Trophoblast cell (in vitro differentiated cells and primary cell): ENCODE measurements at regions not wholly inside any gene's neighbourhood (a gene's known extent, or its start where the extent isn't known, plus 50 kb on each side); places are given as distances from the start of the nearest gene placed in this dataset.

ENCODE experiments used
- DNase-seq, 2 donors: peaks; one replicate each; pipeline ENCODE4 v3.0.0-alpha.2; 2016
- H2AFZ ChIP-seq: 2 replicates; pipeline ENCODE4 v1.6.1; 2013; ENCODE audit warnings: low read length, moderate library complexity, mild to moderate bottlenecking; ENCODE audit not compliant: insufficient read depth, poor library complexity
- H2AK5ac ChIP-seq: 2 replicates; pipeline ENCODE4 v1.6.1; 2013; ENCODE audit warnings: mild to moderate bottlenecking, low read length
- H2BK120ac ChIP-seq: 2 replicates; pipeline ENCODE4 v1.6.1; 2013; ENCODE audit warnings: low read length, mild to moderate bottlenecking, moderate library complexity; ENCODE audit not compliant: insufficient read depth, poor library complexity
- H2BK12ac ChIP-seq: 2 replicates; pipeline ENCODE4 v1.6.1; 2013; ENCODE audit warnings: mild to moderate bottlenecking, low read length, moderate library complexity
- H2BK5ac ChIP-seq: 2 replicates; pipeline ENCODE4 v1.6.1; 2013; ENCODE audit warnings: low read length, low read depth, moderate library complexity, mild to moderate bottlenecking; ENCODE audit not compliant: poor library complexity
- H3K14ac ChIP-seq: 2 replicates; pipeline ENCODE4 v1.6.1; 2013; ENCODE audit warnings: mild to moderate bottlenecking, low read length
- H3K18ac ChIP-seq: 2 replicates; pipeline ENCODE4 v1.6.1; 2013; ENCODE audit warnings: mild to moderate bottlenecking, low read length
- H3K23ac ChIP-seq: 2 replicates; pipeline ENCODE4 v1.6.1; 2013; ENCODE audit warnings: low read length
- H3K27ac ChIP-seq: 2 replicates; pipeline ENCODE4 v1.5.1; 2013; ENCODE audit warnings: low read depth, mild to moderate bottlenecking, inconsistent platforms, low read length, moderate library complexity
- H3K27me3 ChIP-seq: 2 replicates; pipeline ENCODE4 v1.6.1; 2013; ENCODE audit warnings: inconsistent platforms, mild to moderate bottlenecking, low read length, moderate library complexity; ENCODE audit not compliant: insufficient read depth
- H3K36me3 ChIP-seq, 2 experiments: 1 replicate in 1 of 2; 2 replicates in 1 of 2; pipeline ENCODE4 v1.6.1; 2013; ENCODE audit warnings: low read length in 2 of 2, mild to moderate bottlenecking in 2 of 2, moderate library complexity in 1 of 2; ENCODE audit not compliant: insufficient read depth in 2 of 2, control insufficient read depth in 1 of 2
- H3K4ac ChIP-seq: 2 replicates; pipeline ENCODE4 v1.6.1; 2013; ENCODE audit warnings: low read depth, mild to moderate bottlenecking, low read length, moderate library complexity
- H3K4me1 ChIP-seq, 2 experiments: 1 replicate in 1 of 2; 2 replicates in 1 of 2; pipeline ENCODE4 v1.6.1; 2013; ENCODE audit warnings: low read length in 2 of 2, mild to moderate bottlenecking in 2 of 2, moderate library complexity in 1 of 2; ENCODE audit not compliant: insufficient read depth in 2 of 2, control insufficient read depth in 1 of 2
- H3K4me2 ChIP-seq: 2 replicates; pipeline ENCODE4 v1.6.1; 2013; ENCODE audit warnings: inconsistent platforms, mild to moderate bottlenecking, low read length, moderate library complexity
- H3K4me3 ChIP-seq: 2 replicates; pipeline ENCODE4 v1.5.1; 2013; ENCODE audit warnings: mild to moderate bottlenecking, low read depth, low read length, inconsistent platforms
- H3K79me1 ChIP-seq: one replicate; pipeline ENCODE4 v1.6.1; 2013; ENCODE audit warnings: low read length
- H3K79me2 ChIP-seq: 2 replicates; pipeline ENCODE4 v1.6.1; 2013; ENCODE audit warnings: low read length, mild to moderate bottlenecking; ENCODE audit not compliant: control insufficient read depth, insufficient read depth, poor library complexity
- H3K9ac ChIP-seq: 2 replicates; pipeline ENCODE4 v1.6.1; 2013; ENCODE audit warnings: mild to moderate bottlenecking, low read length
- H3K9me3 ChIP-seq: 2 replicates; pipeline ENCODE4 v1.6.1; 2013; ENCODE audit warnings: low read depth, mild to moderate bottlenecking, control low read depth, inconsistent platforms, low read length; ENCODE audit not compliant: insufficient read depth
- H4K12ac ChIP-seq: 2 replicates; pipeline ENCODE4 v1.6.1; 2013; ENCODE audit warnings: low read depth, mild to moderate bottlenecking, low read length, moderate library complexity
- H4K8ac ChIP-seq: 2 replicates; pipeline ENCODE4 v1.6.1; 2013; ENCODE audit warnings: low read depth, mild to moderate bottlenecking, low read length, moderate library complexity
- H4K91ac ChIP-seq: one replicate; pipeline ENCODE4 v1.6.1; 2013; ENCODE audit warnings: low read depth, mild to moderate bottlenecking, low read length, moderate library complexity
- WGBS: extraction: QIAGEN DNeasy Blood & Tissue Kit; methylation state at CpG from one replicate; pipeline ENCODE4 v1.1.7; 2013; ENCODE audit warnings: missing lambda C conversion rate; ENCODE audit not compliant: insufficient read length, insufficient coverage; ENCODE audit errors: extremely low coverage; 5-methylcytosine and 5-hydroxymethylcytosine counted together

DNA sequence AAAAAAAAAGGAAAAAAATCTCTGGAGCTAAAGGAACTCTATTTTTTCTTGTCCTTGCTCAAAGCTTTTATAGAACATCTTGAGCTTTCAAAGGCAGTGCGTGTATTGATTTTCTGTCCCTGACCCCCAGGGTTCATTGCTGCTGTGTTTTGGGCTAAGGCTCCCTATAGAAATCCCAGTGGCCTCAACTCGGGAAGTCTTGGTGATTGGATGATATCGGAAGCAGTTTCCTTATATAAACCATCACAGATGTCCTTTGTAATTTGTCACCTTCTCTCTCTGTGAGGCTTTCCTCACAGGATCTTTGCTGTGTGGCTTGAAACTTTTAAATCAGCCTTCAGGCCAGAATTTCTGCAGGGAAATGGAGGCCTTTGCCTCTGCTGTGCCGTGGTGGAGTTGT lies 397.7 kb downstream of the RPS6KC1 start:
- Histone ChIP-seq H3K4me2 (no peak overlapping the region), H3K27ac (no peak overlapping the region), H3K9ac (no peak overlapping the region), H3K23ac (no peak overlapping the region), H3K36me3 (no peaks in the 10 kb centered on the region), H2BK12ac (no peak overlapping the region), H3K27me3 (no peaks in the 10 kb centered on the region), H4K12ac (no peak overlapping the region), H3K79me2 (peaks cover 2% of the 10 kb centered on the region), H3K9me3 (no peaks in the 10 kb centered on the region), H2BK5ac (no peak overlapping the region), H2AK5ac (no peak overlapping the region), H3K4ac (no peak overlapping the region), H3K4me1 (peaks cover 0 to 7% of the 10 kb centered on the region in 2 experiments), H3K18ac (no peak overlapping the region), H3K14ac (no peak overlapping the region), H3K79me1 (peaks cover 1% of the 10 kb centered on the region), H2BK120ac (no peak overlapping the region), H3K4me3 (no peak overlapping the region), H2AFZ (no peak overlapping the region), H4K8ac (no peak overlapping the region), H4K91ac (no peak overlapping the region)
- no peak for DNase-seq
- no CpG with 5 or more reads among the region's 4 CpGs for WGBS

DNA sequence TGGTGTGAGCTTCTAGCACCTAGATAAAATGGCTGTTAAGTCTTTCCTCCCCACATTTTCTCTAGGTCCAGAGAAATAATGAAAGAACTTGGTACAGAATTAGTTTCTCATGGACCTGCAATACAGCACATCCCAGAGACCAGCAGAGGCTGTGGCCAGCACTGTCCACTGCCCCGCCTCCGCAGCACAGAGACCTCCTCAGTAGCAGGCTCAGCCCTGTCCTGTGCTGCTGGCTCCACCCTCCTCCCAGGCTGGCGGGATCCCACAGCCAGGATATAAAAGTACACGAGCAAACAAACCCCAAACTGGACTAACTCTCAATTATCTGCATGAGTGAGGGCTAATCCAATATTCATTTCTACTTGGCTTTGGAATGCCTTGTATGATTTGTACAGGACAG lies 401.5 kb downstream of the RPS6KC1 start:
- DNase-seq = no peak
- Histone ChIP-seq H2BK120ac (no peak overlapping the region), H3K4ac (no peak overlapping the region), H3K27ac (no peak overlapping the region), H3K27me3 (no peaks in the 10 kb centered on the region), H2AFZ (no peak overlapping the region), H3K4me3 (no peak overlapping the region), H3K9me3 (no peaks in the 10 kb centered on the region), H3K18ac (no peak overlapping the region), H2BK12ac (no peak overlapping the region), H2BK5ac (no peak overlapping the region), H3K79me2 (no peaks in the 10 kb centered on the region), H4K8ac (no peak overlapping the region), H3K14ac (no peak overlapping the region), H3K36me3 (no peaks in the 10 kb centered on the region), H4K91ac (no peak overlapping the region), H4K12ac (no peak overlapping the region), H3K79me1 (no peaks in the 10 kb centered on the region), H2AK5ac (no peak overlapping the region), H3K23ac (no peak overlapping the region), H3K9ac (no peak overlapping the region), H3K4me2 (no peak overlapping the region), H3K4me1 (peaks cover 0 to 5% of the 10 kb centered on the region in 2 experiments)
- no CpG with 5 or more reads among the region's 4 CpGs for WGBS

DNA sequence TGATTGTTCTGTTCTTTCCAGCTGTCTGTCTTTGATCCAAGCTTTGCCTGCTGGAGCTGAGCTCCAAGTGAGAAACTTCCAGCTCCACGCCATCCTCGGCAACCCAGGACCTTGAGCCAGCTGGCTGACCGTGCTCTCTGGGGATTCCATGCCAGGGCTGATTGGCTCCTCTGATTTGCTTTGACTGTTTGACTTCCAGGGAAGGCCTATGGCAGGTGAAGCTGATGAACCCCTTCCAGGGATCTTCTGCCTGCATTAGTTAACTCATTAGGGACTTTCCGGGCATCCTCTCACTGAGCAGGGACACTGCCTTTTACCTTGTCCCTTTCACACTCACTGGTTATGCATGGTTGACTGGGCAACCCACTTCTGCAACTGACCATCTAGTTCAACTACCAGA lies 406.1 kb downstream of the RPS6KC1 start:
- WGBS = no CpG with 5 or more reads among the region's 4 CpGs
- Histone ChIP-seq H3K79me1 (no peaks in the 10 kb centered on the region), H2AFZ (no peak overlapping the region), H3K4me3 (no peak overlapping the region), H3K14ac (no peak overlapping the region), H3K27me3 (no peaks in the 10 kb centered on the region), H4K91ac (no peak overlapping the region), H2BK5ac (no peak overlapping the region), H3K23ac (no peak overlapping the region), H2BK120ac (no peak overlapping the region), H3K36me3 (no peaks in the 10 kb centered on the region), H3K27ac (no peak overlapping the region), H3K4me1 (no peaks in the 10 kb centered on the region), H3K79me2 (no peaks in the 10 kb centered on the region), H2BK12ac (no peak overlapping the region), H2AK5ac (no peak overlapping the region), H4K8ac (no peak overlapping the region), H4K12ac (no peak overlapping the region), H3K9me3 (no peaks in the 10 kb centered on the region), H3K4ac (no peak overlapping the region), H3K4me2 (no peak overlapping the region), H3K9ac (no peak overlapping the region), H3K18ac (no peak overlapping the region)
- no peak for DNase-seq

DNA sequence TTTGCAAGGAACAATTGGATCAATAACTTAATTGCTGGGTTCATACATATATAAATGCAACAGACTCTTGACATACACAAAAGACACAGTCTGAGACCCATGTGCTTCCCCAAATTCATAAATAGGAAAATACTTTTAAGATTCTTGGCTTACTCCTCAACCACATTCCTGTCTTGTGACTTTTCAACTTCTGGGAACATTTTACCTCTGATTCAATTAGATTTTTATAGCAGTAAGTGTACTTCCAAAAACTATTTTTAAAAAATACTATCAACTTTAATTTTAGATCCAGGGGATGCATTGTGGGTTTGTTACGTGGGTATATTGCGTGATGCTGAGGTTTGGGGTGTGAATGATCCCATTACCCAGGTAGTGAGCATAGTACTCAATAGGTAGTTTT lies 406.7 kb downstream of the RPS6KC1 start:
- no peak overlapping the region for H2BK120ac ChIP-seq
- no peak overlapping the region for H4K12ac ChIP-seq
- H2AFZ ChIP-seq = no peak overlapping the region
- H2BK5ac ChIP-seq = no peak overlapping the region
- no peaks in the 10 kb centered on the region for H3K4me1 ChIP-seq
- H3K27ac ChIP-seq = no peak overlapping the region
- no peak overlapping the region for H3K23ac ChIP-seq
- no peak overlapping the region for H4K8ac ChIP-seq
- no peaks in the 10 kb centered on the region for H3K79me1 ChIP-seq
- no peaks in the 10 kb centered on the region for H3K27me3 ChIP-seq
- no peak overlapping the region for H3K14ac ChIP-seq
- peak in 1 of 2 donors; percentile 5 for DNase-seq
- H3K36me3 ChIP-seq = no peaks in the 10 kb centered on the region
- H3K9me3 ChIP-seq = no peaks in the 10 kb centered on the region
- no peak overlapping the region for H3K4ac ChIP-seq
- H4K91ac ChIP-seq = no peak overlapping the region
- H3K9ac ChIP-seq = no peak overlapping the region
- no peaks in the 10 kb centered on the region for H3K79me2 ChIP-seq
- H2AK5ac ChIP-seq = no peak overlapping the region
- WGBS = no CpG with 5 or more reads among the region's 2 CpGs
- H2BK12ac ChIP-seq = no peak overlapping the region
- H3K4me2 ChIP-seq = no peak overlapping the region
- no peak overlapping the region for H3K4me3 ChIP-seq
- no peak overlapping the region for H3K18ac ChIP-seq
